CD4-positive, alpha-beta T cell treated with Interleukin-21 for 1 hour (primary cell): ENCODE measurements at regions not wholly inside any gene's neighbourhood (a gene's known extent, or its start where the extent isn't known, plus 50 kb on each side); places are given as distances from the start of the nearest gene placed in this dataset.

Experiments
- DNase-seq: peaks from one replicate; pipeline ENCODE4 v3.0.0-alpha.2; 2020

- DNase-seq, result no peak
Measured at GRCh38 chr15:96692826-96693225, 362.3 kb downstream of the NR2F2 start.

- DNase-seq, result no peak
Measured at GRCh38 chr15:96693515-96693914, 363.0 kb downstream of the NR2F2 start.

- no peak for DNase-seq
Measured at GRCh38 chr15:96693990-96694517, 363.6 kb downstream of the NR2F2 start.

- no peak for DNase-seq
Measured at GRCh38 chr15:96695426-96695825, 364.9 kb downstream of the NR2F2 start.

- DNase-seq, result no peak
Measured at GRCh38 chr15:96699871-96700401, 369.4 kb downstream of the NR2F2 start.

- no peak for DNase-seq
Measured at GRCh38 chr15:96700555-96700954, 370.1 kb downstream of the NR2F2 start.

GRCh38 chr15:96701443-96701842 is 370.9 kb downstream of the NR2F2 start:
- no peak for DNase-seq

- DNase-seq, result no peak
Measured at GRCh38 chr15:96701877-96702276, 371.4 kb downstream of the NR2F2 start.

GRCh38 chr15:96702589-96702988 is 372.1 kb downstream of the NR2F2 start:
- no peak for DNase-seq

- DNase-seq, result no peak
Measured at GRCh38 chr15:96703091-96703490, 372.6 kb downstream of the NR2F2 start.

- DNase-seq, result no peak
Measured at GRCh38 chr15:96703794-96704550, 373.5 kb downstream of the NR2F2 start.

GRCh38 chr15:96716075-96716474 is 385.6 kb downstream of the NR2F2 start:
- DNase-seq, result no peak

- DNase-seq, result no peak
Measured at GRCh38 chr15:96716478-96716877, 386.0 kb downstream of the NR2F2 start.

GRCh38 chr15:96720251-96720650 is 389.8 kb downstream of the NR2F2 start:
- DNase-seq, result no peak

GRCh38 chr15:96720656-96721055 is 390.2 kb downstream of the NR2F2 start:
- no peak for DNase-seq

- DNase-seq, result no peak
Measured at GRCh38 chr15:96728591-96728990, 398.1 kb downstream of the NR2F2 start.

- DNase-seq, result no peak
Measured at GRCh38 chr15:96732704-96733103, 402.2 kb downstream of the NR2F2 start.

- DNase-seq, result no peak
Measured at GRCh38 chr15:96733721-96734120, 403.2 kb downstream of the NR2F2 start.

- no peak for DNase-seq
Measured at GRCh38 chr15:96735632-96736240, 405.2 kb downstream of the NR2F2 start.

- no peak for DNase-seq
Measured at GRCh38 chr15:96736384-96736783, 405.9 kb downstream of the NR2F2 start.

- DNase-seq, result no peak
Measured at GRCh38 chr15:96737408-96737807, 406.9 kb downstream of the NR2F2 start.

- DNase-seq, result no peak
Measured at GRCh38 chr15:96746665-96747064, 416.2 kb downstream of the NR2F2 start.

GRCh38 chr15:96747291-96747690 is 416.8 kb downstream of the NR2F2 start:
- no peak for DNase-seq

GRCh38 chr15:96750361-96750760 is 419.9 kb downstream of the NR2F2 start:
- no peak for DNase-seq
